IPS-20b (cell line): ENCODE measurements at regions not wholly inside any gene's neighbourhood (a gene's known extent, or its start where the extent isn't known, plus 50 kb on each side); places are given as distances from the start of the nearest gene placed in this dataset.

Source experiments
- H3K27ac ChIP-seq: one replicate; pipeline ENCODE4 v1.5.1; 2013; ENCODE audit warnings: low read length
- H3K27me3 ChIP-seq: 2 replicates; pipeline ENCODE4 v1.6.1; 2013; ENCODE audit warnings: mild to moderate bottlenecking, low read length, inconsistent platforms; ENCODE audit not compliant: insufficient read depth
- H3K36me3 ChIP-seq: 2 replicates; pipeline ENCODE4 v1.6.1; 2013; ENCODE audit warnings: low read depth, mild to moderate bottlenecking, inconsistent platforms, low read length, moderate library complexity; ENCODE audit not compliant: insufficient read depth
- H3K4me1 ChIP-seq: 2 replicates; pipeline ENCODE4 v1.6.1; 2013; ENCODE audit warnings: mild to moderate bottlenecking, control low read depth, inconsistent platforms, low read length, moderate library complexity; ENCODE audit not compliant: insufficient read depth
- H3K4me3 ChIP-seq: 2 replicates; pipeline ENCODE4 v1.5.1; 2013; ENCODE audit warnings: mild to moderate bottlenecking, low read length, inconsistent platforms
- H3K9ac ChIP-seq: 2 replicates; pipeline ENCODE4 v1.6.1; 2013; ENCODE audit warnings: low read depth, mild to moderate bottlenecking, inconsistent platforms, low read length, moderate library complexity
- H3K9me3 ChIP-seq: 2 replicates; pipeline ENCODE4 v1.6.1; 2013; ENCODE audit warnings: mild to moderate bottlenecking, low read depth, low read length, inconsistent platforms; ENCODE audit not compliant: insufficient read depth

GRCh38 chr5:52334367-52334766, 453.3 kb upstream of the ITGA1 start:
- no peaks in the 10 kb centered on the region for H3K4me1 ChIP-seq
- H3K9me3 ChIP-seq, result peaks cover 5% of the 10 kb centered on the region; the same call in 1 of the 2 replicates
- H3K27ac ChIP-seq, result no peak overlapping the region
- no peak overlapping the region for H3K9ac ChIP-seq
- no peaks in the 10 kb centered on the region for H3K27me3 ChIP-seq
- H3K4me3 ChIP-seq, result no peak overlapping the region
- no peaks in the 10 kb centered on the region for H3K36me3 ChIP-seq

DNA sequence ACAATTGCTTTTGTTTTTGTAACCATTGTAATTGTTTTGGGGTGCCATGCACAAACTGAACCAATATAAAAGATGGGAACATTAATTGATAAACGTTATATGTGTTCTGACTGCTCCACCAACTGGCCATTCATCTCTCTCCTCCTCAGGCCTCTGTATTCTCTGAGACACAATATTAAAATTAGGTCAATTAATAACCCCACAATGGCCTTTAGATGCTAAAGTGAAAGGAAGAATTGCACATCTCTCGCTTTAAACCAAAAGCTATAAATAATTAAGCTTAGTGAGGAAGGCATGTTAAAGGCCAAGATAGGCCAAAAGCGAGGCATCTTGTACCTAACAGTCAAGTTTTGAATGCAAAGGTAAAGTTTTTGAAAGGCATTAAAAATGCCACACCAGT, 448.4 kb upstream of the ITGA1 start:
- Histone ChIP-seq H3K4me1 (0 out of 2 replicates have a peak, but pooled peaks cover 4% of the 10 kb centered on the region), H3K9ac (no peak overlapping the region), H3K27ac (no peak overlapping the region), H3K36me3 (no peaks in the 10 kb centered on the region), H3K27me3 (no peaks in the 10 kb centered on the region), H3K9me3 (no peaks in the 10 kb centered on the region), H3K4me3 (no peak overlapping the region)

DNA sequence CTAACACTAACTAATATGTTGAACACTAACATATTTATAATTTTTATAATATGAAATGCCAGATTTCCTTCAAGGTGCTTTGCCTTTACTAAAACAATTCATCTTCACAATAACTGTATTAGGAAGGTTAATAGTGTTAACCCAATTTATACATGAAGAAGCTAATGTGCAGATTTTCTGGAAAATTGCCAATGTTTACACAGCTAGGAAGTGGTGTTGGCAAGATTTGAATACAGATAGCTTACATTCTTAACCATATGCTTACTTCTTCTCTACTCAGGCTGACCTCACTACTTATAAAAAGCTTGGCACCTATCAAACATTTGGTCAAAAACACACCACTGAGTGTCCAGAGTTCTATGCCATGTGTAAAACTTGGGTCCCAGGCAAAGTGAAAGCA, 445.4 kb upstream of the ITGA1 start:
- Histone ChIP-seq H3K27ac (no peak overlapping the region), H3K36me3 (no peaks in the 10 kb centered on the region), H3K9ac (no peak overlapping the region), H3K9me3 (no peaks in the 10 kb centered on the region), H3K4me3 (no peak overlapping the region), H3K4me1 (0 out of 2 replicates have a peak, but pooled peaks cover 4% of the 10 kb centered on the region), H3K27me3 (no peaks in the 10 kb centered on the region)

GRCh38 chr5:52356311-52356918, 431.3 kb upstream of the ITGA1 start:
- Histone ChIP-seq H3K4me1 (no peaks in the 10 kb centered on the region), H3K27ac (no peak overlapping the region), H3K27me3 (no peaks in the 10 kb centered on the region), H3K9me3 (no peaks in the 10 kb centered on the region), H3K36me3 (no peaks in the 10 kb centered on the region), H3K4me3 (no peak overlapping the region), H3K9ac (no peak overlapping the region)

- H3K9me3 ChIP-seq, result no peaks in the 10 kb centered on the region
- no peak overlapping the region for H3K4me3 ChIP-seq
- H3K9ac ChIP-seq, result no peak overlapping the region
- no peaks in the 10 kb centered on the region for H3K36me3 ChIP-seq
- H3K27me3 ChIP-seq, result no peaks in the 10 kb centered on the region
- no peaks in the 10 kb centered on the region for H3K4me1 ChIP-seq
- no peak overlapping the region for H3K27ac ChIP-seq
Observed at GRCh38 chr5:52359261-52359660, 428.5 kb upstream of the ITGA1 start.

DNA sequence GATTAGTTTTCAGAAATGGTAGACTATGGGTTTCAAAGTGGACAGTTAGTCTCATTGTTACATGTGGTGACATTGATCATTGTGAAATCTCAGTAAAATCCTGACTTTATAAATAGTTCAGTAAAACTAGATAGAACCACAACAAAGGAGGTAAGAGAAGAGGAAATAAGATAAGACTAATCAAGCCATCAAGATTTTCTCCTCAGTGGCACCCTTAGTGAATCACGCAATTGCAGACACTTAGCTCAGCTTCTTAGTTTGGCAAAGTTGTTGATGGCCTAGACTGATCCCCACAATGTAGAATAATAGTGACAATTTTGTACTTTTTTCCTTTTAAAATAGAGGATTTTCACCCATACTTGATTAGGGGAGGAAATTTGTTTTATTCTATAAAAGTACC, 426.7 kb upstream of the ITGA1 start:
- H3K4me1 ChIP-seq, result no peaks in the 10 kb centered on the region
- H3K27ac ChIP-seq, result no peak overlapping the region
- no peaks in the 10 kb centered on the region for H3K36me3 ChIP-seq
- no peaks in the 10 kb centered on the region for H3K27me3 ChIP-seq
- no peak overlapping the region for H3K4me3 ChIP-seq
- no peak overlapping the region for H3K9ac ChIP-seq
- H3K9me3 ChIP-seq, result no peaks in the 10 kb centered on the region

GRCh38 chr5:52374286-52374685, 413.4 kb upstream of the ITGA1 start:
- H3K9me3 ChIP-seq, result no peaks in the 10 kb centered on the region
- no peak overlapping the region for H3K27ac ChIP-seq
- H3K36me3 ChIP-seq, result no peaks in the 10 kb centered on the region
- H3K9ac ChIP-seq, result no peak overlapping the region
- no peaks in the 10 kb centered on the region for H3K4me1 ChIP-seq
- H3K27me3 ChIP-seq, result no peaks in the 10 kb centered on the region
- no peak overlapping the region for H3K4me3 ChIP-seq

- Histone ChIP-seq H3K4me1 (no peaks in the 10 kb centered on the region), H3K27me3 (no peaks in the 10 kb centered on the region), H3K9me3 (no peaks in the 10 kb centered on the region), H3K27ac (no peak overlapping the region), H3K4me3 (no peak overlapping the region), H3K9ac (no peak overlapping the region), H3K36me3 (no peaks in the 10 kb centered on the region)
Observed at GRCh38 chr5:52375969-52376368, 411.7 kb upstream of the ITGA1 start.

DNA sequence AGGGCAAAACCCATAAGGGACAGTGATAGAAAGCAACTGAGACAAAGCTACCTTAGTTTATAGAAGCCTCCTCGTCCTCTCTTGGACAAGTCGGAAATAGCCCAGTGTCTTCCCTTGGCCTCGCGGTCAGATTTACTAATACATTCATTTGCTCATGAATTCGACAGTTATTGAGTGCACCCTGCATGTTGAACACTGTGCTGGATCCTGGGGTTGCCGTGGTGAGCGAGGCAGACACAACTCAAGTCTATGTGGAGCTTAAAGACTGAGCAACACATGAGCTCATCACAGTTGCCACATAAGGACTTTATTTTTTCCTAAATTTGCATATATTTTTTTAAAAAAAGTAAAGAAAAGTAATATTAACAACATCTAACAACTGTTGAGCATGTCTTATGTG, 411.1 kb upstream of the ITGA1 start:
- H3K27ac ChIP-seq, result no peak overlapping the region
- H3K9ac ChIP-seq, result no peak overlapping the region
- H3K4me3 ChIP-seq, result no peak overlapping the region
- H3K9me3 ChIP-seq, result no peaks in the 10 kb centered on the region
- H3K27me3 ChIP-seq, result no peaks in the 10 kb centered on the region
- no peaks in the 10 kb centered on the region for H3K4me1 ChIP-seq
- H3K36me3 ChIP-seq, result no peaks in the 10 kb centered on the region

GRCh38 chr5:52378237-52378636, 409.5 kb upstream of the ITGA1 start:
- Histone ChIP-seq H3K36me3 (no peaks in the 10 kb centered on the region), H3K4me3 (no peak overlapping the region), H3K27me3 (no peaks in the 10 kb centered on the region), H3K9me3 (no peaks in the 10 kb centered on the region), H3K27ac (no peak overlapping the region), H3K4me1 (no peaks in the 10 kb centered on the region), H3K9ac (no peak overlapping the region)

GRCh38 chr5:52388349-52388748, 399.4 kb upstream of the ITGA1 start:
- H3K4me3 ChIP-seq, result no peak overlapping the region
- H3K4me1 ChIP-seq, result no peaks in the 10 kb centered on the region
- H3K9me3 ChIP-seq, result no peaks in the 10 kb centered on the region
- no peaks in the 10 kb centered on the region for H3K27me3 ChIP-seq
- no peak overlapping the region for H3K27ac ChIP-seq
- H3K9ac ChIP-seq, result no peak overlapping the region
- no peaks in the 10 kb centered on the region for H3K36me3 ChIP-seq

GRCh38 chr5:52392321-52392720, 395.4 kb upstream of the ITGA1 start:
- Histone ChIP-seq H3K36me3 (no peaks in the 10 kb centered on the region), H3K27ac (no peak overlapping the region), H3K4me3 (no peak overlapping the region), H3K9ac (no peak overlapping the region), H3K27me3 (no peaks in the 10 kb centered on the region), H3K4me1 (peaks cover 4% of the 10 kb centered on the region), H3K9me3 (no peaks in the 10 kb centered on the region)
